CD4-positive, alpha-beta T cell (primary cell): ENCODE measurements at regions not wholly inside any gene's neighbourhood (a gene's known extent, or its start where the extent isn't known, plus 50 kb on each side); places are given as distances from the start of the nearest gene placed in this dataset.

ENCODE experiments used
- ATAC-seq: fragments of 200-7000 bp; cut with Tn5 transposase; one replicate; pipeline ENCODE4 v1.10.0; 2022; ENCODE audit warnings: mild to moderate bottlenecking; ENCODE audit not compliant: poor library complexity
- CTCF ChIA-PET: fragments of 350-600 bp; sonication (Branson Sonifier 250); formaldehyde crosslinking; loops from one replicate; lab custom pipeline; 2021; ENCODE audit warnings: antibody characterized with exemption, inconsistent platforms; lab: Charles Lee
- POLR2A ChIA-PET: fragments of 350-600 bp; sonication (Branson Sonifier 250); formaldehyde crosslinking; loops from one replicate; lab custom pipeline; 2021; ENCODE audit warnings: antibody characterized with exemption, inconsistent platforms; lab: Charles Lee
- DNase-seq, 14 experiments: peaks; one replicate each; pipeline ENCODE4 v3.0.0-alpha.2; 2013 to 2020; ENCODE audit warnings: mixed read lengths in 2 of 14
- H3K27ac ChIP-seq, 2 donors: one replicate each; pipeline versions ENCODE4 v1.5.1 to v1.7.0; 2013; ENCODE audit warnings: low read length in 2 of 2, low read depth in 1 of 2, mild to moderate bottlenecking in 1 of 2
- H3K27me3 ChIP-seq, 2 experiments: 1 replicate in 1 of 2; 2 replicates in 1 of 2; pipeline versions ENCODE4 v1.6.1 to v1.7.0; 2013; ENCODE audit warnings: low read length in 2 of 2, control low read depth in 1 of 2, mild to moderate bottlenecking in 1 of 2, moderate library complexity in 1 of 2; ENCODE audit not compliant: insufficient read depth in 2 of 2, control insufficient read depth in 1 of 2
- H3K36me3 ChIP-seq: one replicate; pipeline ENCODE4 v1.6.1; 2013; ENCODE audit warnings: low read length, control low read depth; ENCODE audit not compliant: insufficient read depth
- H3K4me1 ChIP-seq: one replicate; pipeline ENCODE4 v1.6.1; 2013; ENCODE audit warnings: low read length, control low read depth; ENCODE audit not compliant: insufficient read depth
- H3K4me3 ChIP-seq: one replicate; pipeline ENCODE4 v1.5.1; 2013; ENCODE audit warnings: mild to moderate bottlenecking, low read length, moderate library complexity
- H3K9me3 ChIP-seq, 2 experiments: 1 replicate in 1 of 2; 2 replicates in 1 of 2; pipeline versions ENCODE4 v1.6.1 to v1.7.0; 2013; ENCODE audit warnings: low read length in 2 of 2, mild to moderate bottlenecking in 2 of 2, control low read depth in 1 of 2, moderate library complexity in 1 of 2; ENCODE audit not compliant: control insufficient read depth in 1 of 2, insufficient read depth in 1 of 2
- H3K27ac Mint-ChIP-seq: one replicate; pipeline ENCODE4 v1.8.0; 2020; ENCODE audit warnings: mixed read lengths
- H3K27me3 Mint-ChIP-seq: one replicate; pipeline ENCODE4 v1.8.0; 2021; ENCODE audit warnings: mixed read lengths
- H3K36me3 Mint-ChIP-seq: one replicate; pipeline ENCODE4 v1.8.0; 2021; ENCODE audit warnings: low read depth, mixed read lengths
- H3K4me1 Mint-ChIP-seq: one replicate; pipeline ENCODE4 v1.8.0; 2021; ENCODE audit warnings: low read depth, mixed read lengths
- H3K4me3 Mint-ChIP-seq: one replicate; pipeline ENCODE4 v1.8.0; 2020; ENCODE audit warnings: mild to moderate bottlenecking, mixed read lengths
- H3K9me3 Mint-ChIP-seq: one replicate; pipeline ENCODE4 v1.8.0; 2020; ENCODE audit warnings: mixed read lengths
- CTCF ChIP-seq: fragments of 200-600 bp; IDR thresholded peaks from one replicate; pipeline ENCODE4 v1.8.0; 2022; ENCODE audit warnings: antibody characterized with exemption, mild to moderate bottlenecking
- intact Hi-C, 2 experiments: fragments of 100-400 bp; cut with DNase I in 1 of 2; cut with micrococcal nuclease in 1 of 2; formaldehyde crosslinking; loops; one replicate each; pipeline versions ENCODE4 v1.15.1 to v1.9.0; 2023 to 2025; cut with DNase I, micrococcal nuclease

DNA sequence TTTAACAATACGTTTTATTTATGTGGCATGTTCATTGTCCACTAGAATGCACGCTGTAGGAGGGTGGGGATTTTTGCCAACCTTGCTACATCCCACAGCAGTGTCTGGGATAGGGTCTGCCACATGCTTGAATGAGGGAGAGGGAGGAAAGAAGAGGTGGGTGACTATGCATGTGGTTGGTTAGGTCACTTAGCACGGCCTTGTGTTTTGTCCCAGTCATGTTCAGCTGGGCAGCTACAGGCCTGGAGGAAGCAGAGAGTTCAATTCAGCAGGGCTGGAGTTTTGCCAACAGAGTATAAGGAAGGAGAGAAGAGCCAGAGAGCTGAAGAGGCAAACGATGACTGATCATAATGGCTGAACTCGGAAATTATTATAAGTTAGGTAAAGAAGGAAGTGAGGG, 268.4 kb upstream of the NSMCE3 start:
- ChIA-PET CTCF (no interaction called here), POLR2A (no interaction called here)
- H3K36me3 Mint-ChIP-seq = no peaks in the 10 kb centered on the region
- DNase-seq (no peak), ATAC-seq (no peak)
- H3K4me3 Mint-ChIP-seq = no peak overlapping the region
- Histone ChIP-seq H3K4me3 (no peak overlapping the region), H3K36me3 (no peaks in the 10 kb centered on the region), H3K27me3 (no peaks in the 10 kb centered on the region), H3K4me1 (no peaks in the 10 kb centered on the region), H3K9me3 (peaks cover 0 to 10% of the 10 kb centered on the region in 2 experiments), H3K27ac (no peak overlapping the region)
- no peak for TF ChIP-seq CTCF
- H3K27ac Mint-ChIP-seq = no peak overlapping the region
- intact Hi-C loops = no loop called here
- H3K9me3 Mint-ChIP-seq = peaks cover 2% of the 10 kb centered on the region
- no peaks in the 10 kb centered on the region for H3K4me1 Mint-ChIP-seq
- peaks cover 36% of the 10 kb centered on the region for H3K27me3 Mint-ChIP-seq

DNA sequence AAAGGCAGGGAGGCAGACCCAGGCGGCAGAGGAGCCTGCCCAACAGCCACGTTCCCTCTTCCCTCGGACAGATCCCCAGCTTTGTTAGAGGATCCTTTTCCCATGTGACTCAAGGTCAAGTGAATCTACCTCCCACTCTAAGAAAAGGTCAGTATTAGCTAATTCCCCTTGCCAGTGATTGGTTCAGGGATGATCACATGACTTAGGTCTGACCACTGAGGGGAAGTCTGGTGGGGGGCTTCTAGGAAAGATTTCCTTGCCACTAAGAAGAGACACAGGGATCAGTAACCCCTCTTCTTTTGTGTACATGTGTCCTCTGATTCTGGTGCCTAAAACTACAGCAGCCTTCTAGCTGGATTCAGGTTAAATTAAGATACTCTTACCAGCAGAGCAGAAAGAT, 266.3 kb upstream of the NSMCE3 start:
- H3K9me3 ChIP-seq = no peaks in the 10 kb centered on the region
- Mint-ChIP-seq H3K4me3 (no peak overlapping the region), H3K36me3 (no peaks in the 10 kb centered on the region), H3K27ac (no peak overlapping the region), H3K27me3 (peaks cover 28% of the 10 kb centered on the region), H3K9me3 (no peaks in the 10 kb centered on the region), H3K4me1 (no peaks in the 10 kb centered on the region)
- H3K4me1 ChIP-seq = no peaks in the 10 kb centered on the region
- H3K4me3 ChIP-seq = no peak overlapping the region
- ChIA-PET POLR2A (no interaction called here), CTCF (no interaction called here)
- intact Hi-C loops = no loop called here
- no peak for ATAC-seq
- TF ChIP-seq CTCF = no peak
- no peak overlapping the region for H3K27ac ChIP-seq
- no peak for DNase-seq
- H3K36me3 ChIP-seq = no peaks in the 10 kb centered on the region
- no peaks in the 10 kb centered on the region for H3K27me3 ChIP-seq

- Histone ChIP-seq H3K9me3 (no peaks in the 10 kb centered on the region), H3K4me1 (no peaks in the 10 kb centered on the region), H3K27ac (no peak overlapping the region), H3K27me3 (no peaks in the 10 kb centered on the region), H3K36me3 (no peaks in the 10 kb centered on the region), H3K4me3 (no peak overlapping the region)
- ATAC-seq (no peak), DNase-seq (no peak)
- Mint-ChIP-seq H3K4me3 (no peak overlapping the region), H3K9me3 (no peaks in the 10 kb centered on the region), H3K27me3 (peaks cover 18% of the 10 kb centered on the region), H3K27ac (no peak overlapping the region), H3K4me1 (no peaks in the 10 kb centered on the region), H3K36me3 (no peaks in the 10 kb centered on the region)
- TF ChIP-seq CTCF = no peak
- ChIA-PET POLR2A (no interaction called here), CTCF (no interaction called here)
- intact Hi-C loops = no loop called here
Measured at GRCh38 chr15:29534378-29534777, 264.8 kb upstream of the NSMCE3 start.
